Neutrophil (primary cell): ENCODE measurements at regions not wholly inside any gene's neighbourhood (a gene's known extent, or its start where the extent isn't known, plus 50 kb on each side); places are given as distances from the start of the nearest gene placed in this dataset.

Experiments used
- H3K27ac ChIP-seq: fragments of 200-600 bp; sonication (generic); 2 replicates; pipeline ENCODE4 v1.5.1; 2016; ENCODE audit warnings: mild to moderate bottlenecking, moderate library complexity
- H3K27me3 ChIP-seq: fragments of 200-600 bp; sonication (generic); 2 replicates; pipeline ENCODE4 v1.6.0; 2016; ENCODE audit warnings: mild to moderate bottlenecking
- H3K36me3 ChIP-seq: fragments of 200-600 bp; sonication (generic); 2 replicates; pipeline ENCODE4 v1.5.1; 2017
- H3K4me1 ChIP-seq, 2 experiments: fragments of 200-600 bp in 1 of 2; sonication (generic) in 1 of 2; 1 replicate in 1 of 2; 2 replicates in 1 of 2; pipeline versions ENCODE4 v1.5.1 to v1.6.1; 2013 to 2016; ENCODE audit warnings: low read depth in 1 of 2, low read length in 1 of 2, mild to moderate bottlenecking in 1 of 2, moderate library complexity in 1 of 2; ENCODE audit not compliant: control insufficient read depth in 1 of 2, insufficient read depth in 1 of 2
- H3K4me3 ChIP-seq, 2 experiments: fragments of 200-600 bp in 1 of 2; sonication (generic) in 1 of 2; 1 replicate in 1 of 2; 2 replicates in 1 of 2; pipeline ENCODE4 v1.5.1; 2013 to 2016; ENCODE audit warnings: low read depth in 1 of 2, low read length in 1 of 2, mild to moderate bottlenecking in 1 of 2, moderate library complexity in 1 of 2
- H3K9me3 ChIP-seq: fragments of 200-600 bp; sonication (generic); 2 replicates; pipeline ENCODE4 v1.5.1; 2016
- TF ChIP-seq, protein P1 (sequence below): fragments of 200-600 bp; sonication (generic); IDR thresholded peaks from 2 replicates; pipeline ENCODE4 v1.5.1; 2016; ENCODE audit warnings: antibody characterized with exemption

DNA sequence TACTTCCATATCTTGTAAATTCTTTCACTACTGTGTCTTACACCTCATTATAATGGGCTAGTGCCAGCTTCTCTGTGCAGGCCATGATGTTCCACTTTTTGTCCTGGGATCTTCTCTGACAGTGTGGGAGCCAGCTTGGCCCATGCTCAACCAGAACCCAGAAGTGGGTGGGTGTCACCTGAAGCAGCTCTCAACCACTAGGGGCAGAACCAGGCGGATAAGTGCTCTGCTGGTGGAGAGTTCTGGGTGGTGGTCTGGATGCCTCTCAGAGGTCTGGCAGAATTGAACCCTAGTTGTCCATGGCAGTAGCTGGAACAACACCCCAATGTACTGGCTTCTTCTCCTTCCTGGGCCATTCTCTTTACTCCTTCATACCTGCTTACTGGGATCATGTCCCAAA, 254.1 kb upstream of the N4BP1 start:
- H3K27ac ChIP-seq: no peak overlapping the region
- H3K4me3 ChIP-seq: no peak overlapping the region
- TF ChIP-seq, protein P1, sequence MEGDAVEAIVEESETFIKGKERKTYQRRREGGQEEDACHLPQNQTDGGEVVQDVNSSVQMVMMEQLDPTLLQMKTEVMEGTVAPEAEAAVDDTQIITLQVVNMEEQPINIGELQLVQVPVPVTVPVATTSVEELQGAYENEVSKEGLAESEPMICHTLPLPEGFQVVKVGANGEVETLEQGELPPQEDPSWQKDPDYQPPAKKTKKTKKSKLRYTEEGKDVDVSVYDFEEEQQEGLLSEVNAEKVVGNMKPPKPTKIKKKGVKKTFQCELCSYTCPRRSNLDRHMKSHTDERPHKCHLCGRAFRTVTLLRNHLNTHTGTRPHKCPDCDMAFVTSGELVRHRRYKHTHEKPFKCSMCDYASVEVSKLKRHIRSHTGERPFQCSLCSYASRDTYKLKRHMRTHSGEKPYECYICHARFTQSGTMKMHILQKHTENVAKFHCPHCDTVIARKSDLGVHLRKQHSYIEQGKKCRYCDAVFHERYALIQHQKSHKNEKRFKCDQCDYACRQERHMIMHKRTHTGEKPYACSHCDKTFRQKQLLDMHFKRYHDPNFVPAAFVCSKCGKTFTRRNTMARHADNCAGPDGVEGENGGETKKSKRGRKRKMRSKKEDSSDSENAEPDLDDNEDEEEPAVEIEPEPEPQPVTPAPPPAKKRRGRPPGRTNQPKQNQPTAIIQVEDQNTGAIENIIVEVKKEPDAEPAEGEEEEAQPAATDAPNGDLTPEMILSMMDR: no peak
- H3K9me3 ChIP-seq: no peaks in the 10 kb centered on the region
- no peaks in the 10 kb centered on the region for H3K4me1 ChIP-seq
- no peaks in the 10 kb centered on the region for H3K36me3 ChIP-seq
- no peaks in the 10 kb centered on the region for H3K27me3 ChIP-seq

DNA sequence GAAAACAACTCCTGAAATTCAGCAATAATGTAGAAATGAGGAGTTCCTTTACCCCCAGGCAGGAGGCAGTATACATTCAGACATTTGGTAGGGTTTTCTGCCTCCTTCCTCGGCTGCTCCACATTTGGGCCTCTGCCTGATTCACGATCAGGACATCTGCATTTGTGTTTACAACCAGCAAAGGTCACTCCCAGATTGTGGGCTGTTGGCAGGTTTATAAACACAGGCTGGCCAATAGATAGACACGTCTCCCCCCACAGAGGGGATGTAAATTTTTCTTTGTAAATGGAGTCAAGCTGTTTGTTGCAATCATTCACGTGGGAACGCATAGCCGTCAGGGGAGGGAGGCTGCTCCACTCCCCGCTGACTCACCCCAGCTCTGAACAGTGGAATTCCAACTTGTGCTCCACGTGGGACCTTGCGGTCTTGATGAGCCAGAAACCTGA, 252.1 kb upstream of the N4BP1 start:
- Histone ChIP-seq H3K36me3 (no peaks in the 10 kb centered on the region), H3K4me3 (no peak overlapping the region), H3K27me3 (no peaks in the 10 kb centered on the region), H3K9me3 (no peaks in the 10 kb centered on the region), H3K4me1 (no peaks in the 10 kb centered on the region), H3K27ac (no peak overlapping the region)
- TF ChIP-seq, protein P1: no peak

DNA sequence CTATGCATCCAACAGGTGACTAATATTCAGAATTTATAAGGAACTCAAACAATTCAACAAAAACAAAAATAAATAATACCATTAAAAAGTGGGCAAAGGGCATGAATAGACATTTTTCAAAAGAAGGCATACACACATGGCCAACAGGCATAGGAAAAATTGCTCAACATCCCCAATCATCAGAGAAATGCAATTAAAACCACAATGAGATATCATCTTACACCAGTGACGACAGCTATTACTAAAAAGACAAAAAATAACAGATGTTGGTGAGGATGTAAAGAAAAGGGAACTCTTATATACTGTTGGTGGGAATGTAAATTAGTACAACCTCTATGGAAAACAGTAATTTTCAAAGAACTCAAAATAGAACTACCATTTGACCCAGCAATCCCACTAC, 250.4 kb upstream of the N4BP1 start:
- H3K9me3 ChIP-seq: no peaks in the 10 kb centered on the region
- no peaks in the 10 kb centered on the region for H3K36me3 ChIP-seq
- no peak overlapping the region for H3K27ac ChIP-seq
- H3K4me1 ChIP-seq: no peaks in the 10 kb centered on the region
- no peak overlapping the region for H3K4me3 ChIP-seq
- TF ChIP-seq, protein P1: no peak
- H3K27me3 ChIP-seq: no peaks in the 10 kb centered on the region

DNA sequence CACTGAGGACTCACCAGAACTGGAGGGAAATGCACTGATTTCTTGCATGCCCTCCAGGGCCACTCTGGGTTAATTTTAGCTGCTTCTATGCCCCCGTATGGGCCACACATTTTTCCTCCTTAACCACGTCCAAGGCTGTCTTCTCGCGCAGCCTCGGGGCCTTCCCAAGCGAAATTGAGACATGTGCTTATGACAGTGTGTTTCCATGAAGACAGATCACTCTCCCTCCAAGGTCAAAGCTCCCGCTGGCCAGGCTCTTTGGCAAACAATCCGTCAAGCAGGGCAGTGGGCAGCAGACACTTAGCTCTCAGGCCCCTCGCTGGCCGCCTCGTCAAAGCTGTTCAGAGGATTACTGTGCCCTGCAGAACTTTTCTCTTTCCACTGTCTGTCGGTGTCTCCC, 243.0 kb upstream of the N4BP1 start:
- H3K27me3 ChIP-seq: no peaks in the 10 kb centered on the region
- no peaks in the 10 kb centered on the region for H3K36me3 ChIP-seq
- no peaks in the 10 kb centered on the region for H3K4me1 ChIP-seq
- H3K9me3 ChIP-seq: no peaks in the 10 kb centered on the region
- H3K4me3 ChIP-seq: no peak overlapping the region
- TF ChIP-seq, protein P1: no peak
- no peak overlapping the region for H3K27ac ChIP-seq

DNA sequence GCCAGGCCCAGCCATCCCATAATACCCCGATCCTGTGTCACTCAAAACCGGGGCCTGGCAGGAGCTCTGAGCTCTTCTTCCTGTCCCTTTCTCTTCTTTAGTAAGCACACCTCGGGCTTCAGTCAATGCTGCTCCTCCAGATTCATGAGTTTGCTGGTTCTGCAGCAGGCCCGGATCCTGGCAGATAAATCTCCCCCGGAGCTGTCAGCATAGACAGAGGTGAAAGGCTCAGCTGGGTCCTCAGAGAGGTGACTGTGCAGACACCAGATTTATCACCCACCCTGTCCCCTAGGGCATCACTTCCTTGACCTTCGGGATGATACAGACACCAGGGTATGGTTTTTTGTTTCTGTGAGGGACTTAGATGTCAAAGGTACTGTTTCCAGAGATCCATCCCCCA, 242.5 kb upstream of the N4BP1 start:
- Histone ChIP-seq H3K36me3 (no peaks in the 10 kb centered on the region), H3K27ac (no peak overlapping the region), H3K4me1 (no peaks in the 10 kb centered on the region), H3K27me3 (no peaks in the 10 kb centered on the region), H3K4me3 (no peak overlapping the region), H3K9me3 (no peaks in the 10 kb centered on the region)
- TF ChIP-seq, protein P1: no peak
